IMR-90 (cell line): ENCODE measurements at regions not wholly inside any gene's neighbourhood (a gene's known extent, or its start where the extent isn't known, plus 50 kb on each side); places are given as distances from the start of the nearest gene placed in this dataset.

ENCODE experiments used
- ATAC-seq: fragments of 200-7000 bp; cut with Tn5 transposase; 2 replicates; pipeline ENCODE4 v1.9.1; 2020; ENCODE audit warnings: low read depth, mild to moderate bottlenecking, moderate library complexity
- BruUV-seq: library from RNA; stranded (reverse); fragments of 400-500 nt; replicated peaks from 2 replicates; lab custom pipeline; 2021; lab: Mats Ljungman, UMichigan
- CTCF ChIA-PET: fragments of 300-600 bp; formaldehyde crosslinking; extraction: SDS; loops from one replicate; lab custom pipeline; 2021; ENCODE audit warnings: antibody characterized with exemption; lab: Yijun Ruan, JAX
- POLR2A ChIA-PET: fragments of 300-600 bp; sonication (Branson Sonifier 250); formaldehyde crosslinking; loops from one replicate; lab custom pipeline; 2022; ENCODE audit warnings: antibody characterized with exemption; ENCODE audit not compliant: unreplicated experiment; lab: Charles Lee
- DNase-seq: peaks from one replicate; pipeline ENCODE4 v3.0.0; 2013
- H2AFZ ChIP-seq: replicated peaks from 2 replicates; pipeline ENCODE3; 2013; ENCODE audit warnings: low read length, mild to moderate bottlenecking; ENCODE audit not compliant: poor library complexity
- H2AK5ac ChIP-seq: 2 replicates; pipeline ENCODE4 v1.6.1; 2013; ENCODE audit warnings: low read depth, low read length, inconsistent platforms
- H2AK9ac ChIP-seq: replicated peaks from 2 replicates; pipeline ENCODE3; 2013; ENCODE audit warnings: mild to moderate bottlenecking, low read depth, low read length, moderate library complexity; ENCODE audit not compliant: poor library complexity
- H2BK120ac ChIP-seq: 2 replicates; pipeline ENCODE4 v1.6.1; 2013; ENCODE audit warnings: low read depth, low read length, inconsistent platforms
- H2BK15ac ChIP-seq: 3 replicates; pipeline ENCODE4 v1.6.1; 2013; ENCODE audit warnings: low read depth, low read length, inconsistent platforms
- H2BK20ac ChIP-seq: 2 replicates; pipeline ENCODE4 v1.6.1; 2013; ENCODE audit warnings: low read depth, mild to moderate bottlenecking, inconsistent platforms, low read length, moderate library complexity
- H2BK5ac ChIP-seq: 2 replicates; pipeline ENCODE4 v1.6.1; 2013; ENCODE audit warnings: mild to moderate bottlenecking, low read depth, low read length, inconsistent platforms; ENCODE audit not compliant: poor library complexity, severe bottlenecking
- H3K14ac ChIP-seq: replicated peaks from 2 replicates; pipeline ENCODE4 v1.6.1; 2013; ENCODE audit warnings: low read depth, low read length, inconsistent platforms
- H3K18ac ChIP-seq: 2 replicates; pipeline ENCODE4 v1.6.1; 2013; ENCODE audit warnings: low read depth, low read length, control low read depth
- H3K23ac ChIP-seq: 2 replicates; pipeline ENCODE4 v1.6.1; 2013; ENCODE audit warnings: low read depth, low read length, inconsistent platforms
- H3K27ac ChIP-seq: 2 replicates; pipeline ENCODE4 v1.5.1; 2013; ENCODE audit warnings: mild to moderate bottlenecking, control low read depth, low read length; ENCODE audit not compliant: insufficient read depth
- H3K27me3 ChIP-seq: 2 replicates; pipeline ENCODE4 v1.6.1; 2013; ENCODE audit warnings: low read length; ENCODE audit not compliant: control insufficient read depth, insufficient read depth
- H3K36me3 ChIP-seq: 2 replicates; pipeline ENCODE4 v1.6.1; 2013; ENCODE audit warnings: low read length, mixed read lengths; ENCODE audit not compliant: control insufficient read depth, insufficient read depth
- H3K4ac ChIP-seq: 2 replicates; pipeline ENCODE4 v1.6.1; 2013; ENCODE audit warnings: low read depth, low read length, inconsistent platforms
- H3K4me1 ChIP-seq: 2 replicates; pipeline ENCODE4 v1.6.1; 2013; ENCODE audit warnings: low read length, mixed read lengths; ENCODE audit not compliant: control insufficient read depth, insufficient read depth
- H3K4me2 ChIP-seq: 2 replicates; pipeline ENCODE4 v1.6.1; 2013; ENCODE audit warnings: low read depth, mild to moderate bottlenecking, control low read depth, low read length, moderate library complexity
- H3K4me3 ChIP-seq: 2 replicates; pipeline ENCODE4 v1.5.1; 2013; ENCODE audit warnings: low read depth, mild to moderate bottlenecking, control low read depth, low read length, moderate library complexity; ENCODE audit not compliant: insufficient read depth
- H3K56ac ChIP-seq: 2 replicates; pipeline ENCODE4 v1.6.1; 2013; ENCODE audit warnings: low read length, inconsistent platforms; ENCODE audit not compliant: insufficient read depth; ENCODE audit errors: extremely low read depth
- H3K79me1 ChIP-seq, 2 experiments: 2 replicates each; pipeline ENCODE4 v1.6.1; 2013; ENCODE audit warnings: low read length in 2 of 2, inconsistent platforms in 1 of 2, low read depth in 1 of 2
- H3K9ac ChIP-seq: 2 replicates; pipeline ENCODE4 v1.6.1; 2013; ENCODE audit warnings: low read depth, low read length, control low read depth
- H3K9me1 ChIP-seq: 2 replicates; pipeline ENCODE4 v1.6.1; 2013; ENCODE audit warnings: low read length, inconsistent platforms; ENCODE audit not compliant: insufficient read depth
- H3K9me3 ChIP-seq: 2 replicates; pipeline ENCODE4 v1.6.1; 2013; ENCODE audit warnings: low read length; ENCODE audit not compliant: control insufficient read depth, insufficient read depth
- H4K20me1 ChIP-seq: 2 replicates; pipeline ENCODE4 v1.6.1; 2013; ENCODE audit warnings: low read length, inconsistent platforms; ENCODE audit not compliant: insufficient read depth
- H4K5ac ChIP-seq: 2 replicates; pipeline ENCODE4 v1.6.1; 2013; ENCODE audit warnings: mild to moderate bottlenecking, low read depth, low read length, control low read depth
- H4K8ac ChIP-seq, 2 experiments: 2 replicates each; pipeline ENCODE4 v1.6.1; 2013; ENCODE audit warnings: low read depth in 2 of 2, low read length in 2 of 2, control low read depth in 1 of 2, inconsistent platforms in 1 of 2
- H4K91ac ChIP-seq: 2 replicates; pipeline ENCODE4 v1.6.1; 2013; ENCODE audit warnings: low read depth, low read length, inconsistent platforms; ENCODE audit not compliant: insufficient read depth
- BHLHE40 ChIP-seq: fragments of 150-350 bp; IDR thresholded peaks from 2 replicates; pipeline ENCODE4 v1.6.1; 2016; ENCODE audit warnings: mild to moderate bottlenecking, low read depth, low read length
- CEBPB ChIP-seq: IDR thresholded peaks from 2 replicates; pipeline ENCODE4 v1.6.1; 2012; ENCODE audit warnings: low read depth, low read length, improper control_type of control experiment
- CHD1 ChIP-seq: IDR thresholded peaks from 2 replicates; pipeline ENCODE4 v1.6.1; 2012; ENCODE audit warnings: low read depth, low read length, improper control_type of control experiment
- FOS ChIP-seq: fragments of 150-350 bp; IDR thresholded peaks from 2 replicates; pipeline ENCODE4 v1.6.1; 2016; ENCODE audit warnings: low read depth, low read length
- MAFK ChIP-seq: IDR thresholded peaks from 2 replicates; pipeline ENCODE4 v1.6.1; 2012; ENCODE audit warnings: low read depth, low read length, improper control_type of control experiment
- MAZ ChIP-seq: IDR thresholded peaks from 2 replicates; pipeline ENCODE4 v1.6.1; 2012; ENCODE audit warnings: low read depth, mild to moderate bottlenecking, low read length, improper control_type of control experiment, moderate library complexity, borderline replicate concordance
- MXI1 ChIP-seq: IDR thresholded peaks from 2 replicates; pipeline ENCODE4 v1.6.1; 2012; ENCODE audit warnings: low read depth, mild to moderate bottlenecking, low read length, moderate library complexity, borderline replicate concordance
- NFE2L2 ChIP-seq: fragments of 150-350 bp; IDR thresholded peaks from 2 replicates; pipeline ENCODE4 v1.6.1; 2016; ENCODE audit warnings: low read depth, mild to moderate bottlenecking, low read length
- POLR2A ChIP-seq: IDR thresholded peaks from 2 replicates; pipeline ENCODE4 v1.6.1; 2012; ENCODE audit warnings: mild to moderate bottlenecking, low read depth, low read length
- RAD21 ChIP-seq: IDR thresholded peaks from 2 replicates; pipeline ENCODE4 v1.6.1; 2012; ENCODE audit warnings: low read length, improper control_type of control experiment
- RCOR1 ChIP-seq: IDR thresholded peaks from 2 replicates; pipeline ENCODE4 v1.6.1; 2012; ENCODE audit warnings: mild to moderate bottlenecking, low read length, improper control_type of control experiment; ENCODE audit not compliant: insufficient replicate concordance
- RFX5 ChIP-seq: IDR thresholded peaks from 2 replicates; pipeline ENCODE4 v1.8.0; 2012; ENCODE audit warnings: low read depth, mild to moderate bottlenecking, low read length, moderate library complexity
- SMC3 ChIP-seq: fragments of 150-350 bp; IDR thresholded peaks from 2 replicates; pipeline ENCODE4 v1.6.1; 2016; ENCODE audit warnings: low read depth, mild to moderate bottlenecking, antibody characterized with exemption, low read length, moderate library complexity
- WGBS, 2 experiments: methylation state at CpG; one replicate each; pipeline versions ENCODE4 v1.1.5 to v1.1.7; 2013; ENCODE audit warnings: missing lambda C conversion rate in 2 of 2; ENCODE audit not compliant: insufficient read length in 1 of 2; ENCODE audit errors: extremely low coverage in 2 of 2; 5-methylcytosine and 5-hydroxymethylcytosine counted together
- dilution Hi-C: fragments of 300-500 bp; cut with HindIII; formaldehyde crosslinking; loops from one replicate; pipeline ENCODE4 v1.14.3; 2018; ENCODE audit warnings: low sequenced_read_pairs; ENCODE audit not compliant: unreplicated experiment
- in situ Hi-C: fragments of 300-500 bp; cut with MboI; formaldehyde crosslinking; loops from 3 replicates; pipeline ENCODE4 v1.14.3; 2019; ENCODE audit warnings: low sequenced_read_pairs, inconsistent platforms, mixed read lengths
- intact Hi-C: fragments of 100-400 bp; cut with micrococcal nuclease; formaldehyde crosslinking; loops from 2 replicates; pipeline ENCODE4 v1.10.0; 2022
- TF ChIP-seq, protein P1 (sequence below): fragments of 150-350 bp; IDR thresholded peaks from 2 replicates; pipeline ENCODE4 v1.6.1; 2016; ENCODE audit warnings: low read depth, mild to moderate bottlenecking, low read length, moderate library complexity, borderline replicate concordance
- TF ChIP-seq, protein P2 (sequence below): conservative IDR thresholded peaks from 2 replicates; pipeline ENCODE4 v1.5.1; 2012; ENCODE audit warnings: mild to moderate bottlenecking, low read depth, low read length, improper control_type of control experiment
- TF ChIP-seq, protein P3 (sequence below): fragments of 150-350 bp; IDR thresholded peaks from 2 replicates; pipeline ENCODE4 v1.6.1; 2017; ENCODE audit warnings: mild to moderate bottlenecking, antibody characterized with exemption, low read length, low read depth

DNA sequence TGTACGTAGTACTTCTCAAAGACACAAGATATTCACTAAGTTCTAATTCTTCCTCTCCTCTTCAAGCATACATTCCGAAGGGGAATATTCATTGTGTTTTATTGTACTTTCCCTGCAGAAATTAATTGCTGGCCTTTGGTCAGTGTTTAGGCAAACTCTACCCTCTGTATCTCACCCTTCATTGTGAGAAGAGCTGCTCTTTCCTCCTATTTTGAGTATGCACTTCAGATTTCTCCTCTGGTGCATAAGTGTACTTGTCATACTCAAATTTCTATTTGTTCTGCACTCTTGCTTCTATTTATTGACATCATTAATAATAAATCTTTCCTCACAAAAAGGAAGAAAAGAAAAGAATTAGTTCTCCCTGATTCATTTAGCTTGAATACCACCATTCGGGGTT lies 485.4 kb upstream of the SLC8A1 start:
- no peak for ATAC-seq
- no peak overlapping the region for H2AFZ ChIP-seq
- no peak overlapping the region for H3K4me3 ChIP-seq
- DNase-seq = no peak
- no peak overlapping the region for H2AK5ac ChIP-seq
- no peaks in the 10 kb centered on the region for H3K79me1 ChIP-seq
- H4K5ac ChIP-seq = no peak overlapping the region
- H3K9me1 ChIP-seq = no peaks in the 10 kb centered on the region
- POLR2A ChIA-PET = no interaction called here
- no peak overlapping the region for H2BK20ac ChIP-seq
- H3K36me3 ChIP-seq = no peaks in the 10 kb centered on the region
- in situ Hi-C loops (no loop called here), dilution Hi-C loops (no loop called here), intact Hi-C loops (no loop called here)
- H3K14ac ChIP-seq = no peak overlapping the region
- H3K56ac ChIP-seq = no peak overlapping the region
- no peak overlapping the region for H3K23ac ChIP-seq
- no peak for TF ChIP-seq MAZ
- no peak for TF ChIP-seq SMC3
- TF ChIP-seq RFX5 = no peak
- TF ChIP-seq FOS = no peak
- no peak for TF ChIP-seq RCOR1
- TF ChIP-seq BHLHE40 = no peak
- TF ChIP-seq, protein P1, sequence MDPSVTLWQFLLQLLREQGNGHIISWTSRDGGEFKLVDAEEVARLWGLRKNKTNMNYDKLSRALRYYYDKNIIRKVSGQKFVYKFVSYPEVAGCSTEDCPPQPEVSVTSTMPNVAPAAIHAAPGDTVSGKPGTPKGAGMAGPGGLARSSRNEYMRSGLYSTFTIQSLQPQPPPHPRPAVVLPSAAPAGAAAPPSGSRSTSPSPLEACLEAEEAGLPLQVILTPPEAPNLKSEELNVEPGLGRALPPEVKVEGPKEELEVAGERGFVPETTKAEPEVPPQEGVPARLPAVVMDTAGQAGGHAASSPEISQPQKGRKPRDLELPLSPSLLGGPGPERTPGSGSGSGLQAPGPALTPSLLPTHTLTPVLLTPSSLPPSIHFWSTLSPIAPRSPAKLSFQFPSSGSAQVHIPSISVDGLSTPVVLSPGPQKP = no peak
- no peak for TF ChIP-seq CHD1
- TF ChIP-seq CEBPB = no peak
- no peak for TF ChIP-seq NFE2L2
- TF ChIP-seq MAFK = no peak
- TF ChIP-seq, protein P2, sequence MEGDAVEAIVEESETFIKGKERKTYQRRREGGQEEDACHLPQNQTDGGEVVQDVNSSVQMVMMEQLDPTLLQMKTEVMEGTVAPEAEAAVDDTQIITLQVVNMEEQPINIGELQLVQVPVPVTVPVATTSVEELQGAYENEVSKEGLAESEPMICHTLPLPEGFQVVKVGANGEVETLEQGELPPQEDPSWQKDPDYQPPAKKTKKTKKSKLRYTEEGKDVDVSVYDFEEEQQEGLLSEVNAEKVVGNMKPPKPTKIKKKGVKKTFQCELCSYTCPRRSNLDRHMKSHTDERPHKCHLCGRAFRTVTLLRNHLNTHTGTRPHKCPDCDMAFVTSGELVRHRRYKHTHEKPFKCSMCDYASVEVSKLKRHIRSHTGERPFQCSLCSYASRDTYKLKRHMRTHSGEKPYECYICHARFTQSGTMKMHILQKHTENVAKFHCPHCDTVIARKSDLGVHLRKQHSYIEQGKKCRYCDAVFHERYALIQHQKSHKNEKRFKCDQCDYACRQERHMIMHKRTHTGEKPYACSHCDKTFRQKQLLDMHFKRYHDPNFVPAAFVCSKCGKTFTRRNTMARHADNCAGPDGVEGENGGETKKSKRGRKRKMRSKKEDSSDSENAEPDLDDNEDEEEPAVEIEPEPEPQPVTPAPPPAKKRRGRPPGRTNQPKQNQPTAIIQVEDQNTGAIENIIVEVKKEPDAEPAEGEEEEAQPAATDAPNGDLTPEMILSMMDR = no peak
- no peak for TF ChIP-seq RAD21
- no peak for TF ChIP-seq POLR2A
- no peak for TF ChIP-seq MXI1
- TF ChIP-seq, protein P3, sequence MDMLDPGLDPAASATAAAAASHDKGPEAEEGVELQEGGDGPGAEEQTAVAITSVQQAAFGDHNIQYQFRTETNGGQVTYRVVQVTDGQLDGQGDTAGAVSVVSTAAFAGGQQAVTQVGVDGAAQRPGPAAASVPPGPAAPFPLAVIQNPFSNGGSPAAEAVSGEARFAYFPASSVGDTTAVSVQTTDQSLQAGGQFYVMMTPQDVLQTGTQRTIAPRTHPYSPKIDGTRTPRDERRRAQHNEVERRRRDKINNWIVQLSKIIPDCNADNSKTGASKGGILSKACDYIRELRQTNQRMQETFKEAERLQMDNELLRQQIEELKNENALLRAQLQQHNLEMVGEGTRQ = no peak
- H4K20me1 ChIP-seq = no peaks in the 10 kb centered on the region
- H4K8ac ChIP-seq = no peak overlapping the region
- H4K91ac ChIP-seq = no peak overlapping the region
- no peak overlapping the region for H2BK15ac ChIP-seq
- no peaks in the 10 kb centered on the region; the same call in 1 of the 2 replicates for H3K9me3 ChIP-seq
- H3K4me1 ChIP-seq = no peaks in the 10 kb centered on the region
- H3K18ac ChIP-seq = no peak overlapping the region
- no peaks in the 10 kb centered on the region for H3K27me3 ChIP-seq
- H2BK120ac ChIP-seq = no peak overlapping the region
- no peak overlapping the region for H3K9ac ChIP-seq
- no peak overlapping the region for H3K4ac ChIP-seq
- H2AK9ac ChIP-seq = no peak overlapping the region
- no peak overlapping the region for H3K27ac ChIP-seq
- no CpG with 5 or more reads among the region's 3 CpGs for WGBS, 2 experiments
- BruUV-seq = no TSS peak
- H3K4me2 ChIP-seq = no peak overlapping the region
- H2BK5ac ChIP-seq = no peak overlapping the region
- CTCF ChIA-PET = no interaction called here
